GM19372 (cell line): ENCODE measurements at regions not wholly inside any gene's neighbourhood (a gene's known extent, or its start where the extent isn't known, plus 50 kb on each side); places are given as distances from the start of the nearest gene placed in this dataset.

ENCODE experiments used
- ATAC-seq: cut with Tn5 transposase; IDR thresholded peaks from one replicate; pipeline ENCODE4 v1.9.1; 2021; ENCODE audit warnings: mild to moderate bottlenecking, low read depth, moderate library complexity; ENCODE audit not compliant: unreplicated experiment

DNA sequence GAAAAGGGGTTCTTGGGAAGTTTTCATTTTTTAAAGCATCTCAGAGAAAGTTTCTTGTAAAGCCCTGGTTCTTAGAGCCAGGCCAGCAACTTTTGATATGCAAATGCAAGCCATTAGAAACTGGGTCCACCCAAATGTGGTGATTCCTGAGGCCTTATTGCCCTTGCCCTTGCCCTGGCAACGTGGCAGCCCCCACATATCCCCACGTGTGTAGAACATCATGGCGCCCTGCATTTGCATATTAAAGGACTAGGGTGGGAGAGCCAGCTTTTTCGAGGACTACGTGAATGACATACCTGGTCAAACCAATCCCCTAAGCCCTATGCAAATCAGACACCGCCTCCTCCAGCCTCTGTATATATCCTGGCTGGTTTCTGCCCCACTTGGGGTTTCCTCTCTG lies 314.9 kb upstream of the NECTIN3 start:
- no peak for ATAC-seq

- ATAC-seq = no peak
Measured at GRCh38 chr3:110758208-110758607, 313.4 kb upstream of the NECTIN3 start.

DNA sequence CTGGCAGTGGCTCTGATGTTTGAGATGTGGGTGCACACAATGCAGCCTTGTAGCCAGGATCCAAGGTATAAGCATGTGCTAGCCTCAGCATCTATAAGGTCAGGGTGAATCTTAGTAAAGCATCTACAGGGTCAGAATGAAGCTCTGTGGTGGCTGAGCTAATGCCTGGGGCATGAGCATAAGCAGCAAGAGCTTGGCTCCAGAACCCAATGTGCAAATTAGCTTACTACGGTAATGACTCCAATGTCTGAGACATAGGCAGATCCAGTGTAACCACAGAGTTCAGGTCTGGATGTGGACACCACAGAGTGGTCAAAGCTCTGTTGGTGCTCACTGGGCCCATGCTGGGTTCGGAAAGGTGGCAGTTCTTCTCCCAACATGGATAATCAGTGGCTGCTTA lies 304.5 kb upstream of the NECTIN3 start:
- no peak for ATAC-seq

DNA sequence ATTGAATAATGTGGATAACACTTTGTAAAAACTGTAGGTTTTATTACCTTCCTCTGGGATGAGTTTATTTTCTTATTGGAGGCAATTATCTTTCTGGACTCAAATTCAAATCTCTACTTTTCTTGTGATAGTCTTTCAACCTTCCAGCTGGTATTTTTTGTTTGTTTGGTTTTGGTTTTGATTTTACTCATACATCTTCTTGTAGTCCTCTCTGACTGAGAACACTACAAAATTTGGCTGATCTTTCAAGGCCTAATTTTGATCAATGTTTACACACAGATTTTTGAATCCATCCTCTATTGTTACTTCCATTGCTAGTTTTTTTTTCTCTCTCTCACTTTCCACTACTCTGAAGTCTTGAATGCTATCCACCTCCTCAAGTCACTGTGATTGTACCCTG lies 303.8 kb upstream of the NECTIN3 start:
- no peak for ATAC-seq

- no peak for ATAC-seq
Measured at GRCh38 chr3:110773413-110773954, 298.1 kb upstream of the NECTIN3 start.

DNA sequence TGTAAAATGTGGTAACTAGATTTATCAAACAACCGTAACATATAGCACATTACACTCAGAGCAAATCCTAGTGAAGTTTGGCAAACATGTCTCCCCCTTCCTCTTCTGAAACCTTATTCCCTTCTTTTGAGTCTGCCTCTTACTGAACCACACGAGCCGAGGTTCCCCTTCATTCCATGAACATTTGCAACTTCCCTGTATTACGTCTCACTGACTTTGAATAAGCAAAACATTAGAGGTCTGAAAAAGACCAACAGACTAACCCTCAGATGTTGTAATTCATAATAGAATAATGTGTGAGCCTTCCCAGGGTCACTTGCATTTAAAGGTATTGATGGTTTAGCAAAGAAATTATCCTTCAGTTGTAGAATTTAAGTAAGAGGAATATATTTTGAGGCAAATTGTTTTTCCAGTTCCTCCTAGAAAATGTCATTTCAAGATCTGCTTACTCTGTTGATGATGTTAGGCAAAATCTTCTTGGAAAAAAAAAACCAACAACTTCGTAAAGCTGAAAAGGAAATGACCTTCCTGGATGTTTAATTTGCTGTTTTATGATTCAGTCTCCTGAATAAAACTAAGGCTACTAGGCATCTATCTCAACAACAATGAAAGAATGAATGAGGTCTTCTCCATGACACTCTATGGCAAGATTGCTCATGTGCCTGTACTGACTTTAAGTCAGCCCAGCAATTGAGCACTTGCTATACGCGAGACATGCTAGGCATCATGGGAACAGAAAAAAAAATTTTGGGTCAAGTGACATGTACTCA lies 296.9 kb upstream of the NECTIN3 start:
- ATAC-seq = no peak

DNA sequence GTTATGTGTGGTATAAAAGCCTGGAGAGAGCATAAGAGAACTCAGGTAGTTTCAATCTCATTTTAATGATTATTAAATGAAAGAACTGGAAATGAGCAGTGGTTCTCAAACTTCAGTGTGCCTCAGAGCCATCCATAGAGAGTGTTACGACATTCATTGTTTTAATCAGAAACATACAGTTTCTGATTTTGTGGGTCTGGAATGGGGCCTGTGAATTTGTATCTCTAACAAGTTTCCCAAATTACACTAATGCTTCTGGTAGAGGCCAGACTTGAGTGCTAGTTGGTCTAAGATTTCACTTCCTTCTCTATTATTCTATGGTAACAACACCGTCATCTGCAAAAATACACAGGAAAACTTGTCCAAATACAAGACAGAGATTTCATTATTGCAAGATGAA lies 292.0 kb upstream of the NECTIN3 start:
- ATAC-seq = no peak

DNA sequence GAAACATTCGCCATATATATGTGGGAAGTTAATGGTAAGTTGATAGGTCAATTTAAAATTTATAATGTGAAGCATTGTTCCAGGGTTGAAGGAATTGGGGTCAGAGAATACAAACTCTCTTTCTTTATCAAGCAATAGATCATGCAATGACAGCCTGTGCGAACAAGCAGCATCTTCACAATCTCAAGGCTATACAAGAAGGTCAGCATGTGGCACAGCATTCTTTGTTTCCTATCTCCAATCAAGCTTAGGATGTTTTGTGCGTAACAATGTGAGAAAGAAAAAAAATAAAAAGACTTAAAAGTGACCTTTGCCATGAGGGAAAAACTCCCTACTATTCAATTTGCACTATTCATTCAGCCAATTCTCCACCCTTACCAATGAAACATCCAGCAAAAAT lies 288.1 kb upstream of the NECTIN3 start:
- no peak for ATAC-seq

- ATAC-seq = no peak
Measured at GRCh38 chr3:110788794-110789193, 282.8 kb upstream of the NECTIN3 start.

DNA sequence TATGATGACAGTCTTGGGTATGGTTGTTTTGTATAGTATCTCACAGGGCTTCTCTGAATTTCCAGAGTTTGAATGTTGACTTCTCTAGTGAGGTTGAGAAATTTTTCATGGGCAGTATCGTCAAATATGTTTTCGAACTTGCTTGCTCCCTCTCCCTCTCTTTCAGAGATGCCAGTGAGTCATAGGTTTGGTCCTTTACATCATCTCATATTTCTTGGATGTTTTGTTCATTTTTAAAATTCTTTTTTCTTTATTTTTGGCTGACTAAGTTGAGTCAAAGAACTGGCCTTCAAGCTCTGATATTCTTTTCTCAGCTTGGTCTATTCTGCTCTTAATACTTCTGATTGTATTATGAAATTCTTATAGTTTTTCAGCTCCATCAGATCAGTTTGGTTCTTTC lies 282.3 kb upstream of the NECTIN3 start:
- ATAC-seq = no peak

DNA sequence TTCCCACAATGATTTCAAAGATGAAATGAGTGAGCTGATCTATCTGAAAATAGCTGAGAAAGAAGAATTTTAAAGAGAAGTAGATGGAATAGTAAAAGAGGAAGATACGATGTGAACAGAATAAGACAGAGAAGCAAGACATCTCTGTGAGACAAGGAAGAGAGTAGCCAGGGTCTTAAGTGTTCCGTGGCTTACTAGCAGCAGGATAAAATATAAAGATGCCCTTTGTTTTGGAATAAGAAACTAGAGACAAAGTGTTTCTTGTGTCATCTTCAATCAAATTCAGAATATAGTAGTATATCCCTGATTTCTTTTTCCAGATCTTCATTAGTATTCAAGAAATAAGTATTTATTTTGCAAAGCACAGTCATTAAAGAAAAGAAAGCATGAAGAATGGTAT lies 281.0 kb upstream of the NECTIN3 start:
- no peak for ATAC-seq

GRCh38 chr3:110791995-110792686 lies 279.5 kb upstream of the NECTIN3 start:
- ATAC-seq = no peak

- ATAC-seq = no peak
Measured at GRCh38 chr3:110793611-110794010, 278.0 kb upstream of the NECTIN3 start.

DNA sequence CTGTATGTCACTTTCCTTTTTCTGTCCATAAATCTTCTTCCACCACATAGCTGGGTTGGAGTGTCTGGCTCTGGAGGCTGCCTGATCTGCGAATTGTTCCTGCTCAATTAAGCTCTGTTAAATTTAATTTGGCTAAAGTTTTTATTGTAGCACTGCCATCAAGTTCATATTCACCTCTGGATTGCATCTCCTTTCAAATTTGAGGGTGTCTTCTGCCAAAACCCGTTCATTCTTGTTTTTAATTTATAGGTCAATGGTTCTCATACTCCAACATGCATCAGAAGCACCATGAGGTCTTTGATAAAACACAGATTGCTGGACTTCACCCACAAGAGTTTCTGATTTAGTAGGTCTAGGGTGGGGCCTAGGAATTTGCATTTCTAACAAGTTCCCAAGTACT lies 276.5 kb upstream of the NECTIN3 start:
- no peak for ATAC-seq

- no peak for ATAC-seq
Measured at GRCh38 chr3:110799271-110799670, 272.3 kb upstream of the NECTIN3 start.

DNA sequence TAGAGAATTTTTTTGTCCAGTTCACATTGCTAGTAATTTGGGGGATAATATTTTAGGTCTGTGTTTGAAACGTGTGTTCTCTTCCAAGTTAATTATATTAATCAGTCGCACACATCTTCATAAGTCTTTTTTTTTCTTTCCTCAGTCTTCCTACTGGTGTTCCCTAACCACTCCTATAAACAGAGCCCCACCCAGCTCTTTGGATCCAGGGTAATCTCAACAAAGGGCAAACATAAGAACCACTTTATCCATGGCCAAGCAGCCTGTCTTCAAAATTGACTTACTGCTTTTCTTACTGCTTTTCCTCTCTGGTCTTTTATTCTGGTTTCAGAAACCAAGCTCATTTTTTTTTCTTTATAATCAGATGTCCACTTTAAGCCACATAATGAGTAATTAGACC lies 266.8 kb upstream of the NECTIN3 start:
- no peak for ATAC-seq

DNA sequence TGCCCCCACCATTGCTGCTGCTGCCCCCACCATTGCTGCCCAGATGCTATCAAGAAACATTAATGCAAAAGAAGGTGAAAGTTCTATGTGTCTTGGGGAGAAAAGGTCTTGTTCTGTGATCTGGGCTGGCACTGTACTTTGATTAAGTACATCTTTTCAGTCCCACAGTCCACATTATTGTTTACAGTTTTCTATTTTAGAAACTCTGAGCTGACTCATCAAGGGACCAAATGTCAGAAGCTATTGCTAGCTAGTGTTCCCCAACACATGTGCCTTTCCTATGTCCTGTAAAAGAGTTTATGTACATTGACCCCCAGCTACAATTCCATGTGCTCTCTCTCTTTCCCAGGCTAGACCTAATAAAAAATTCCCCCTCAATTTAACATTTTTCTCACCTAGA lies 264.7 kb upstream of the NECTIN3 start:
- no peak for ATAC-seq

- no peak for ATAC-seq
Measured at GRCh38 chr3:110808630-110809029, 263.0 kb upstream of the NECTIN3 start.

- no peak for ATAC-seq
Measured at GRCh38 chr3:110810356-110810755, 261.3 kb upstream of the NECTIN3 start.

- no peak for ATAC-seq
Measured at GRCh38 chr3:110811050-110811449, 260.6 kb upstream of the NECTIN3 start.

GRCh38 chr3:110813541-110813940 lies 258.1 kb upstream of the NECTIN3 start:
- ATAC-seq = no peak
